ENCODE measurements at regions not wholly inside any gene's neighbourhood (a gene's known extent, or its start where the extent isn't known, plus 50 kb on each side); places are given as distances from the start of the nearest gene placed in this dataset.

GRCh38 chr7:35581605-35582210, 113.2 kb downstream of the HERPUD2 start:
- Histone ChIP-seq H3K27me3 (no peaks in the 10 kb centered on the region), H2AFZ (replicated peaks) (no peak overlapping the region), H3K4me3 (no peak overlapping the region), H3K27ac (no peak overlapping the region), H3F3A (ENCODE audit: low read depth) (no peaks in the 10 kb centered on the region), H3K79me2 (ENCODE audit: low read depth) (no peaks in the 10 kb centered on the region), H3K4me1 (no peaks in the 10 kb centered on the region), H4K20me1 (ENCODE audit: low read depth) (no peaks in the 10 kb centered on the region), H3K9me3 (ENCODE audit: low read depth) (no peaks in the 10 kb centered on the region), H3K9ac (no peak overlapping the region), H3K36me3 (no peaks in the 10 kb centered on the region), H3K4me2 (no peak overlapping the region)
- Mint-ChIP-seq H3K4me1 (no peaks in the 10 kb centered on the region), H3K27ac (no peak overlapping the region), H3K4me3 (no peak overlapping the region), H3K9me3 (no peaks in the 10 kb centered on the region), H3K36me3 (no peaks in the 10 kb centered on the region), H3K27me3 (ENCODE audit: insufficient read depth, low read depth) (peaks cover under 1% of the 10 kb centered on the region)
- no peak for DNase-seq (ENCODE audit: low spot score)
- TF ChIP-seq EZH2phosphoT487 (IDR thresholded peaks at IDR 0.05) (no peak), CTCF (IDR thresholded peaks at IDR 0.05) (no peak), EZH2 (IDR thresholded peaks at IDR 0.05) (no peak)

GRCh38 chr7:35576031-35576573, 118.8 kb downstream of the HERPUD2 start:
- DNase-seq (ENCODE audit: low spot score): no peak
- no peaks in the 10 kb centered on the region for H3F3A ChIP-seq (ENCODE audit: low read depth)
- Mint-ChIP-seq H3K27me3 (ENCODE audit: insufficient read depth, low read depth) (peaks cover 3% of the 10 kb centered on the region), H3K9me3 (no peaks in the 10 kb centered on the region), H3K4me1 (peaks cover 6% of the 10 kb centered on the region), H3K4me3 (no peak overlapping the region), H3K36me3 (no peaks in the 10 kb centered on the region), H3K27ac (no peak overlapping the region)
- no peak overlapping the region for H3K9ac ChIP-seq
- H3K4me1 ChIP-seq: peaks cover 8% of the 10 kb centered on the region
- no peak overlapping the region for H3K4me3 ChIP-seq
- H3K79me2 ChIP-seq (ENCODE audit: low read depth): no peaks in the 10 kb centered on the region
- no peaks in the 10 kb centered on the region for H4K20me1 ChIP-seq (ENCODE audit: low read depth)
- no peak overlapping the region for H2AFZ ChIP-seq (replicated peaks)
- no peak overlapping the region for H3K4me2 ChIP-seq
- H3K27ac ChIP-seq: no peak overlapping the region
- TF ChIP-seq CTCF (IDR thresholded peaks at IDR 0.05) (no peak), EZH2phosphoT487 (IDR thresholded peaks at IDR 0.05) (no peak), EZH2 (IDR thresholded peaks at IDR 0.05) (no peak)
- no peaks in the 10 kb centered on the region for H3K36me3 ChIP-seq
- no peaks in the 10 kb centered on the region for H3K27me3 ChIP-seq
- H3K9me3 ChIP-seq (ENCODE audit: low read depth): no peaks in the 10 kb centered on the region

GRCh38 chr7:35571611-35572240, 123.2 kb downstream of the HERPUD2 start:
- Histone ChIP-seq H3K9ac (no peak overlapping the region), H3K9me3 (ENCODE audit: low read depth) (no peaks in the 10 kb centered on the region), H2AFZ (replicated peaks) (no peak overlapping the region), H3K79me2 (ENCODE audit: low read depth) (no peaks in the 10 kb centered on the region), H4K20me1 (ENCODE audit: low read depth) (no peaks in the 10 kb centered on the region), H3K4me2 (no peak overlapping the region), H3F3A (ENCODE audit: low read depth) (no peaks in the 10 kb centered on the region), H3K36me3 (no peaks in the 10 kb centered on the region), H3K27ac (no peak overlapping the region), H3K27me3 (no peaks in the 10 kb centered on the region), H3K4me3 (no peak overlapping the region), H3K4me1 (peaks cover 8% of the 10 kb centered on the region)
- H3K9me3 Mint-ChIP-seq: no peaks in the 10 kb centered on the region
- no peaks in the 10 kb centered on the region for H3K36me3 Mint-ChIP-seq
- no peak for TF ChIP-seq EZH2phosphoT487 (IDR thresholded peaks at IDR 0.05)
- TF ChIP-seq CTCF (IDR thresholded peaks at IDR 0.05): no peak
- no peak for TF ChIP-seq EZH2 (IDR thresholded peaks at IDR 0.05)
- peaks cover 6% of the 10 kb centered on the region for H3K4me1 Mint-ChIP-seq
- DNase-seq (ENCODE audit: low spot score): no peak
- peaks cover 5% of the 10 kb centered on the region for H3K27me3 Mint-ChIP-seq (ENCODE audit: insufficient read depth, low read depth)
- no peak overlapping the region for H3K4me3 Mint-ChIP-seq
- no peak overlapping the region for H3K27ac Mint-ChIP-seq

All from neural progenitor cell (in vitro differentiated cells).